Stimulated activated memory B cell treated with anti-CD40 and anti-IgM and Interleukin-4, amounts not matched to agents 10 μg/mL and 1 μg/mL and 100 μg/mL, for 72 hours (primary cell): ENCODE measurements at regions not wholly inside any gene's neighbourhood (a gene's known extent, or its start where the extent isn't known, plus 50 kb on each side); places are given as distances from the start of the nearest gene placed in this dataset.
"Not testable (repeated sequence)": the region's sequence is repeated elsewhere in the genome, so short reads cannot be mapped to it uniquely, and the experiment has no call there.

ENCODE experiments used
- ATAC-seq: fragments of 150-1000 bp; cut with Tn5 transposase; 2 replicates; pipeline ENCODE4 v1.10.0; 2021
- H3K27ac Mint-ChIP-seq: one replicate; pipeline ENCODE4 v1.8.0; 2022; ENCODE audit warnings: mild to moderate bottlenecking, mixed read lengths
- H3K27me3 Mint-ChIP-seq: one replicate; pipeline ENCODE4 v1.8.0; 2022; ENCODE audit warnings: mixed read lengths
- H3K36me3 Mint-ChIP-seq: one replicate; pipeline ENCODE4 v1.8.0; 2022; ENCODE audit warnings: mixed read lengths
- H3K4me1 Mint-ChIP-seq: one replicate; pipeline ENCODE4 v1.8.0; 2022; ENCODE audit warnings: mixed read lengths
- H3K4me3 Mint-ChIP-seq: one replicate; pipeline ENCODE4 v1.8.0; 2022; ENCODE audit warnings: mild to moderate bottlenecking, moderate library complexity, mixed read lengths
- H3K9me3 Mint-ChIP-seq: one replicate; pipeline ENCODE4 v1.8.0; 2022; ENCODE audit warnings: mixed read lengths

GRCh38 chr14:92223025-92223424 is 99.9 kb upstream of the SLC24A4 start:
- no peak for ATAC-seq
- Mint-ChIP-seq H3K27me3 (peaks cover 22% of the 10 kb centered on the region), H3K4me1 (peaks cover 8% of the 10 kb centered on the region), H3K4me3 (no peak overlapping the region), H3K27ac (no peak overlapping the region), H3K9me3 (no peaks in the 10 kb centered on the region), H3K36me3 (no peaks in the 10 kb centered on the region)

- Mint-ChIP-seq H3K36me3 (no peaks in the 10 kb centered on the region), H3K9me3 (no peaks in the 10 kb centered on the region), H3K4me1 (peaks cover 8% of the 10 kb centered on the region), H3K4me3 (no peak overlapping the region), H3K27ac (no peak overlapping the region), H3K27me3 (peaks cover 22% of the 10 kb centered on the region)
- ATAC-seq, result no peak
Observed at GRCh38 chr14:92224358-92224954, 98.5 kb upstream of the SLC24A4 start.

GRCh38 chr14:92225731-92226130 is 97.2 kb upstream of the SLC24A4 start:
- no peak for ATAC-seq
- H3K4me1 Mint-ChIP-seq, result peaks cover 8% of the 10 kb centered on the region
- no peaks in the 10 kb centered on the region for H3K9me3 Mint-ChIP-seq
- no peaks in the 10 kb centered on the region for H3K36me3 Mint-ChIP-seq
- no peak overlapping the region for H3K27ac Mint-ChIP-seq
- peaks cover 32% of the 10 kb centered on the region for H3K27me3 Mint-ChIP-seq
- no peak overlapping the region for H3K4me3 Mint-ChIP-seq

GRCh38 chr14:92226166-92226565 is 96.8 kb upstream of the SLC24A4 start:
- not testable (repeated sequence) for H3K36me3 Mint-ChIP-seq, H3K27ac Mint-ChIP-seq, H3K9me3 Mint-ChIP-seq, ATAC-seq, H3K4me1 Mint-ChIP-seq, H3K4me3 Mint-ChIP-seq
- peaks cover 33% of the 10 kb centered on the region for H3K27me3 Mint-ChIP-seq

- peaks cover 6% of the 10 kb centered on the region for H3K9me3 Mint-ChIP-seq
Observed at GRCh38 chr14:92236243-92236900, 86.6 kb upstream of the SLC24A4 start.

GRCh38 chr14:92240658-92241057 is 82.3 kb upstream of the SLC24A4 start:
- no peak for ATAC-seq
- H3K36me3 Mint-ChIP-seq, result no peaks in the 10 kb centered on the region
- no peak overlapping the region for H3K27ac Mint-ChIP-seq
- peaks cover 13% of the 10 kb centered on the region for H3K9me3 Mint-ChIP-seq
- peaks cover 6% of the 10 kb centered on the region for H3K27me3 Mint-ChIP-seq
- no peak overlapping the region for H3K4me3 Mint-ChIP-seq
- H3K4me1 Mint-ChIP-seq, result no peaks in the 10 kb centered on the region

More at GRCh38 chr14:92236243-92236900, 86.6 kb upstream of the SLC24A4 start:
- Mint-ChIP-seq H3K4me1 (no peaks in the 10 kb centered on the region), H3K27ac (no peak overlapping the region), H3K36me3 (no peaks in the 10 kb centered on the region), H3K4me3 (no peak overlapping the region), H3K27me3 (peaks cover 37% of the 10 kb centered on the region)
- no peak for ATAC-seq

- no peak overlapping the region for H3K27ac Mint-ChIP-seq
- no peak for ATAC-seq
- H3K9me3 Mint-ChIP-seq, result peaks cover 19% of the 10 kb centered on the region
- no peaks in the 10 kb centered on the region for H3K36me3 Mint-ChIP-seq
- peaks cover 6% of the 10 kb centered on the region for H3K27me3 Mint-ChIP-seq
- H3K4me1 Mint-ChIP-seq, result no peaks in the 10 kb centered on the region
- no peak overlapping the region for H3K4me3 Mint-ChIP-seq
Observed at GRCh38 chr14:92241966-92242595, 80.9 kb upstream of the SLC24A4 start.

- no peak for ATAC-seq
- Mint-ChIP-seq H3K27me3 (peaks cover 15% of the 10 kb centered on the region), H3K27ac (no peak overlapping the region), H3K4me3 (no peak overlapping the region), H3K36me3 (no peaks in the 10 kb centered on the region), H3K9me3 (peaks cover 19% of the 10 kb centered on the region), H3K4me1 (no peaks in the 10 kb centered on the region)
Observed at GRCh38 chr14:92244805-92245204, 78.2 kb upstream of the SLC24A4 start.

- no peak overlapping the region for H3K27ac Mint-ChIP-seq
- H3K27me3 Mint-ChIP-seq, result peaks cover 36% of the 10 kb centered on the region
- ATAC-seq, result no peak
- no peaks in the 10 kb centered on the region for H3K36me3 Mint-ChIP-seq
- H3K4me3 Mint-ChIP-seq, result no peak overlapping the region
- peaks cover 19% of the 10 kb centered on the region for H3K9me3 Mint-ChIP-seq
- H3K4me1 Mint-ChIP-seq, result peaks cover 5% of the 10 kb centered on the region
Observed at GRCh38 chr14:92247341-92247740, 75.6 kb upstream of the SLC24A4 start.

- Mint-ChIP-seq H3K36me3 (no peaks in the 10 kb centered on the region), H3K9me3 (peaks cover 19% of the 10 kb centered on the region), H3K4me3 (no peak overlapping the region), H3K27me3 (peaks cover 40% of the 10 kb centered on the region), H3K27ac (no peak overlapping the region), H3K4me1 (peaks cover 5% of the 10 kb centered on the region)
- no peak for ATAC-seq
Observed at GRCh38 chr14:92247947-92248346, 75.0 kb upstream of the SLC24A4 start.

- ATAC-seq, result no peak
- peaks cover 15% of the 10 kb centered on the region for H3K9me3 Mint-ChIP-seq
- no peak overlapping the region for H3K27ac Mint-ChIP-seq
- peaks cover 47% of the 10 kb centered on the region for H3K27me3 Mint-ChIP-seq
- H3K4me1 Mint-ChIP-seq, result peaks cover 5% of the 10 kb centered on the region
- H3K36me3 Mint-ChIP-seq, result no peaks in the 10 kb centered on the region
- no peak overlapping the region for H3K4me3 Mint-ChIP-seq
Observed at GRCh38 chr14:92248696-92249095, 74.3 kb upstream of the SLC24A4 start.

- ATAC-seq, H3K9me3 Mint-ChIP-seq, H3K4me3 Mint-ChIP-seq, H3K27ac Mint-ChIP-seq, H3K36me3 Mint-ChIP-seq, H3K4me1 Mint-ChIP-seq: not testable (repeated sequence)
- peaks cover 64% of the 10 kb centered on the region for H3K27me3 Mint-ChIP-seq
Observed at GRCh38 chr14:92250366-92250765, 72.6 kb upstream of the SLC24A4 start.

GRCh38 chr14:92252323-92252722 is 70.6 kb upstream of the SLC24A4 start:
- Mint-ChIP-seq H3K27me3 (peaks cover 79% of the 10 kb centered on the region), H3K4me1 (peaks cover 5% of the 10 kb centered on the region), H3K9me3 (no peaks in the 10 kb centered on the region), H3K36me3 (no peaks in the 10 kb centered on the region), H3K4me3 (no peak overlapping the region), H3K27ac (no peak overlapping the region)
- ATAC-seq, result no peak

GRCh38 chr14:92253381-92253894 is 69.5 kb upstream of the SLC24A4 start:
- H3K27ac Mint-ChIP-seq, result no peak overlapping the region
- ATAC-seq, result peak; percentile 36
- H3K36me3 Mint-ChIP-seq, result no peaks in the 10 kb centered on the region
- H3K4me3 Mint-ChIP-seq, result no peak overlapping the region
- no peaks in the 10 kb centered on the region for H3K9me3 Mint-ChIP-seq
- peaks cover 10% of the 10 kb centered on the region for H3K4me1 Mint-ChIP-seq
- H3K27me3 Mint-ChIP-seq, result peaks cover 78% of the 10 kb centered on the region

GRCh38 chr14:92254786-92255185 is 68.2 kb upstream of the SLC24A4 start:
- H3K4me3 Mint-ChIP-seq, result no peak overlapping the region
- no peak overlapping the region for H3K27ac Mint-ChIP-seq
- no peak for ATAC-seq

GRCh38 chr14:92258934-92259333 is 64.0 kb upstream of the SLC24A4 start:
- H3K36me3 Mint-ChIP-seq, result no peaks in the 10 kb centered on the region
- H3K27ac Mint-ChIP-seq, result peak overlapping the region; percentile 10
- H3K4me3 Mint-ChIP-seq, result no peak overlapping the region
- H3K27me3 Mint-ChIP-seq, result peaks cover 30% of the 10 kb centered on the region
- peaks cover 24% of the 10 kb centered on the region for H3K4me1 Mint-ChIP-seq
- ATAC-seq, result no peak
- H3K9me3 Mint-ChIP-seq, result no peaks in the 10 kb centered on the region

More at GRCh38 chr14:92254786-92255185, 68.2 kb upstream of the SLC24A4 start:
- Mint-ChIP-seq H3K27me3 (peaks cover 71% of the 10 kb centered on the region), H3K9me3 (no peaks in the 10 kb centered on the region), H3K4me1 (peaks cover 17% of the 10 kb centered on the region), H3K36me3 (no peaks in the 10 kb centered on the region)
